ENCODE measurements at regions not wholly inside any gene's neighbourhood (a gene's known extent, or its start where the extent isn't known, plus 50 kb on each side); places are given as distances from the start of the nearest gene placed in this dataset.

DNA sequence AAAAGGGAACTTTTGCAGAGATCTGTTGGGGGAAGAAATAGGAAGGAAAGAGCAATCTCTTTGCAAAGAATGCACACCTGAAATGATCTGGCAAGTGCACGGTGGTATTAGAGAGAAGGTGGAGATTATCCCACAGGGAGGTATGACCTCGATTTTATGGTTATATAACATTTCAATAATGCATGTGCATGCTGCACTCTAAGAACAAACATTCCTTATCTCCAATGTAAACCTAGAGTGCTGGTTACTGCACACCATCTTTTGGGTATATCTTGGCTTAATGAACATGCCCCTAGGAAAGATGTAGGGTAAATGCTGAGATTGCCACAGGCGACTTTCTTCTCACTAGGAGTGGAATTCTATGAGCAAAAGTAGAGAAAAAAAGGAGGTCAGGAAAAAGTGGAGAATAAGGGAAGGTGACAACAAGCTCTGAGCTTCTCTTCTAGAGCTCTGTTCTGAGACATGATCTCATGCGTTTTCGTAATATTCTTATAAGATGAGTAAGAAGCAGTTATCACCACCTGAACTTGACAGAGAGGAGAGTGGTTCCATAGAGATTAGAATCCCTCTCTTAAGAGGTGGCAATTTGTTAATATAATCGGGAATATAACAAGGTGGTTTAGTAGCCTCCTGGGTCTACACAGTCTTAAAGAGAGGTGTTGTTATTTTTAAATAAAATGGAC, 117.5 kb upstream of the TMC3 start:
- no peak for DNase-seq (ENCODE audit: extremely low spot score)
- POLR2A ChIA-PET = no interaction called here
- CTCF ChIA-PET = interaction anchor here (3.7 kb wide), 1 partner anchor 10 kb away, joined by 15 read pairs; no protein-coding TSS in a partner anchor
- TF ChIP-seq, protein P1, sequence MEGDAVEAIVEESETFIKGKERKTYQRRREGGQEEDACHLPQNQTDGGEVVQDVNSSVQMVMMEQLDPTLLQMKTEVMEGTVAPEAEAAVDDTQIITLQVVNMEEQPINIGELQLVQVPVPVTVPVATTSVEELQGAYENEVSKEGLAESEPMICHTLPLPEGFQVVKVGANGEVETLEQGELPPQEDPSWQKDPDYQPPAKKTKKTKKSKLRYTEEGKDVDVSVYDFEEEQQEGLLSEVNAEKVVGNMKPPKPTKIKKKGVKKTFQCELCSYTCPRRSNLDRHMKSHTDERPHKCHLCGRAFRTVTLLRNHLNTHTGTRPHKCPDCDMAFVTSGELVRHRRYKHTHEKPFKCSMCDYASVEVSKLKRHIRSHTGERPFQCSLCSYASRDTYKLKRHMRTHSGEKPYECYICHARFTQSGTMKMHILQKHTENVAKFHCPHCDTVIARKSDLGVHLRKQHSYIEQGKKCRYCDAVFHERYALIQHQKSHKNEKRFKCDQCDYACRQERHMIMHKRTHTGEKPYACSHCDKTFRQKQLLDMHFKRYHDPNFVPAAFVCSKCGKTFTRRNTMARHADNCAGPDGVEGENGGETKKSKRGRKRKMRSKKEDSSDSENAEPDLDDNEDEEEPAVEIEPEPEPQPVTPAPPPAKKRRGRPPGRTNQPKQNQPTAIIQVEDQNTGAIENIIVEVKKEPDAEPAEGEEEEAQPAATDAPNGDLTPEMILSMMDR (IDR thresholded peaks at IDR 0.05; ENCODE audit: control extremely low read depth, extremely low read depth, low read depth, missing control alignments) = no peak

- ChIA-PET POLR2A (no interaction called here), CTCF (no interaction called here)
- TF ChIP-seq, protein P1 (IDR thresholded peaks at IDR 0.05; ENCODE audit: control extremely low read depth, extremely low read depth, low read depth, missing control alignments) = no peak
- DNase-seq (ENCODE audit: extremely low spot score) = no peak
These were observed 111.8 kb upstream of the TMC3 start for GRCh38 chr15:81485806-81486205.

- TF ChIP-seq, protein P1 (IDR thresholded peaks at IDR 0.05; ENCODE audit: control extremely low read depth, extremely low read depth, low read depth, missing control alignments) = no peak
- CTCF ChIA-PET = no interaction called here
- no peak for DNase-seq (ENCODE audit: extremely low spot score)
- POLR2A ChIA-PET = interaction anchor here (0.6 kb wide), 1 partner anchor 13 kb away, joined by 3 read pairs; no protein-coding TSS in a partner anchor
These were observed 110.3 kb upstream of the TMC3 start for GRCh38 chr15:81484086-81484955.

DNA sequence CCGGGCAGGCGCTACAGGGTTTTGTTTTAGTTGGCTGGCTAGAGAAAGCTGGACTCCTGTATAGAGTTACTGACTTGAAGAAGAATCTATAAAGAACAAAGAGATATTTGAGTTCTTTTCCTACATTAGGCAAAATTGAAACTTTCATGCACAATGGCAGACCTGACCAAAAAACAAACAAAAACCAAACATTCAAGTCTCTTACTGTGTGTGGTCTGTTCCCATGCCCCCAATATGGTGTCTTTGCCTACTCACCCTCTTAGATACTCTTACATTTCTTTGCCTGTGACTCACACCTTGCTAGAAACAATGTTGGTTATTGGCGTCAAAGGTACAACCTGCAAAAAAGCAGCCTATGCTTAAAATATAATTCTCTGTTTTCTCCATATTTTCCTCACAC, 109.5 kb upstream of the TMC3 start:
- TF ChIP-seq, protein P1 (IDR thresholded peaks at IDR 0.05; ENCODE audit: control extremely low read depth, extremely low read depth, low read depth, missing control alignments) = no peak
- DNase-seq (ENCODE audit: extremely low spot score) = no peak
- ChIA-PET CTCF (no interaction called here), POLR2A (no interaction called here)

- ChIA-PET CTCF (interaction anchor here (1.2 to 2.3 kb wide), 11 partner anchors 9 to 717 kb away, joined by 3 to 15 read pairs (median 5); no protein-coding TSS in a partner anchor), POLR2A (no interaction called here)
- DNase-seq (ENCODE audit: extremely low spot score) = no peak
- TF ChIP-seq, protein P1 (IDR thresholded peaks at IDR 0.05; ENCODE audit: control extremely low read depth, extremely low read depth, low read depth, missing control alignments) = no peak
These were observed 107.3 kb upstream of the TMC3 start for GRCh38 chr15:81481346-81481745.

- peak; percentile 20 for DNase-seq (ENCODE audit: extremely low spot score)
- TF ChIP-seq, protein P1 (IDR thresholded peaks at IDR 0.05; ENCODE audit: control extremely low read depth, extremely low read depth, low read depth, missing control alignments) = peak; percentile 68
- CTCF ChIA-PET = interaction anchor here (1.2 to 2.3 kb wide), 9 partner anchors 11 to 717 kb away, joined by 3 to 15 read pairs (median 5); no protein-coding TSS in a partner anchor
- POLR2A ChIA-PET = no interaction called here
These were observed 106.6 kb upstream of the TMC3 start for GRCh38 chr15:81480645-81481053.

Measured in GM10248 (cell line).